ENCODE measurements at regions not wholly inside any gene's neighbourhood (a gene's known extent, or its start where the extent isn't known, plus 50 kb on each side); places are given as distances from the start of the nearest gene placed in this dataset.
"Not testable (repeated sequence)": the region's sequence is repeated elsewhere in the genome, so short reads cannot be mapped to it uniquely, and the experiment has no call there.

DNA sequence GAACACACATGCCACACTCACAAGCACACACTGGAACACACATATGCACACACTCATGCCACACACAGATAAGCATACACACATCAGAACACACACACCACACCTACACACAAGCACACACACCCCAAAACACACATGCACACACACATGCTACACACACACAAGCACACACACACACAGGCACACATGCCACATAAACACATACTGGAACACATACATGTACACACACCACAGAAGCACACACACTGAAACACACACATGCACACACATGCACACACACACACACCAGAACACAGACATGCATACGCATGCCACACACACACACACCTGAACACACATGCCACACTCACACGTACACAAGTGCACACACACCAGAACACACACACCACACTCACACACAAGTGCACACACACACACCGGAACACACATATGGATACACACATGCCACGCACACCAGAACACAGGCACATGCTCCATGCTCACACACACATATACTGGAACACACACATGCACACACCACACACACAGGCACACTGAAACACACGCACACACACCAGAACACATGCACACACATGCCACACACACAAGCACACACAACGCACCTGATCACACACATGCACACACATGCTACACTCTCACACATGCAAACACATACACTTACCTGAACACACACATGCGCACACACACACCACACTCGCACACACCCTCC is 78.0 kb upstream of the IRX4 start:
- H3K9me3 ChIP-seq = no peaks in the 10 kb centered on the region
- intact Hi-C loops (cut with DNase I) = no loop called here
- no peak overlapping the region for H3K4me3 ChIP-seq
- H3K36me3 ChIP-seq = no peaks in the 10 kb centered on the region
- DNase-seq (no peak), ATAC-seq (no peak)
- H3K27ac ChIP-seq = no peak overlapping the region
- TF ChIP-seq, protein P1, sequence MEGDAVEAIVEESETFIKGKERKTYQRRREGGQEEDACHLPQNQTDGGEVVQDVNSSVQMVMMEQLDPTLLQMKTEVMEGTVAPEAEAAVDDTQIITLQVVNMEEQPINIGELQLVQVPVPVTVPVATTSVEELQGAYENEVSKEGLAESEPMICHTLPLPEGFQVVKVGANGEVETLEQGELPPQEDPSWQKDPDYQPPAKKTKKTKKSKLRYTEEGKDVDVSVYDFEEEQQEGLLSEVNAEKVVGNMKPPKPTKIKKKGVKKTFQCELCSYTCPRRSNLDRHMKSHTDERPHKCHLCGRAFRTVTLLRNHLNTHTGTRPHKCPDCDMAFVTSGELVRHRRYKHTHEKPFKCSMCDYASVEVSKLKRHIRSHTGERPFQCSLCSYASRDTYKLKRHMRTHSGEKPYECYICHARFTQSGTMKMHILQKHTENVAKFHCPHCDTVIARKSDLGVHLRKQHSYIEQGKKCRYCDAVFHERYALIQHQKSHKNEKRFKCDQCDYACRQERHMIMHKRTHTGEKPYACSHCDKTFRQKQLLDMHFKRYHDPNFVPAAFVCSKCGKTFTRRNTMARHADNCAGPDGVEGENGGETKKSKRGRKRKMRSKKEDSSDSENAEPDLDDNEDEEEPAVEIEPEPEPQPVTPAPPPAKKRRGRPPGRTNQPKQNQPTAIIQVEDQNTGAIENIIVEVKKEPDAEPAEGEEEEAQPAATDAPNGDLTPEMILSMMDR (IDR thresholded peaks at IDR 0.05) = no peak
- no peaks in the 10 kb centered on the region for H3K27me3 ChIP-seq (ENCODE audit: low read depth)
- no peaks in the 10 kb centered on the region for H3K4me1 ChIP-seq

DNA sequence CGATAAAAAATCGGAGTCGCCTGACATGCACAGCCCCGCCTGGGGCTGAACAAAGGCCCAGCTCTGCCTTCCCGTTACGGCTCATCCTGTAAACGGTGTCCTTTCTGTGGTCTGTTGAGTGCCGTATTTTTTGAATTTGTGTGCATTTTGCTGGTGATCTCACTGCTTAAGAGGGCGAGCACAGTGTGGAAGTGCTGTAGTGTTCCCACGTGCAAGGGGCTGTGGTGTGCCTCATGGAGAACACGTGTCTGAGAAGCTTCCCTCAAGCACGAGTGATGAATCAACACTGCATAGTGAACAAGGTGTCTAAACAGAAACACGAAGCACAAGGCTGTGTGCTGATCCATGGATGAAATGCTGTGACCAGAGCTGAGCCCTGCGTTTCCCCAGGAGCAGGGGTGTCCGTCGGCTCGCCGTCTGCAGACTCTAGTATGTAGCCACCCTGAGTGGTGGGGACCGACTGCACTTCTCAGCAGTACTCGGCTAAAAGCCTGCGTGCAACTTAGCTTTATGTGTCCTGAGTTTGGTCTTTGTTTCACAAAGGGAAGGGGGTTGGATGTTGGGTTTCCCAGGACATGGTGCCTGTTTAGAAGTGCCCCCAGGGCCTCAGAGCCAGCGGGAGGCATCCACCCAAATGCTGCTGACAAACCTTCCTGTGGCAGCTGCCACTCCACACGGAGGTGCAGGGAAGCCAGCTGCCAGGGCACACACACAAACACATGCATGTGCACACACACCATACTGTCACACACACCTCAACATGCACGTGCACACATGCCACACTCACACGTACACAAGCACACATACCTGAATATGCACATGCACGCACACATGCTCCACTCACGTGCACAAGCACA is 77.2 kb upstream of the IRX4 start:
- H3K9me3 ChIP-seq = no peaks in the 10 kb centered on the region
- no peaks in the 10 kb centered on the region for H3K36me3 ChIP-seq
- no peak overlapping the region for H3K4me3 ChIP-seq
- no peak for ATAC-seq
- H3K27ac ChIP-seq = no peak overlapping the region
- H3K4me1 ChIP-seq = no peaks in the 10 kb centered on the region
- intact Hi-C loops (cut with DNase I) = no loop called here
- no peaks in the 10 kb centered on the region for H3K27me3 ChIP-seq (ENCODE audit: low read depth)
- TF ChIP-seq, protein P1 (IDR thresholded peaks at IDR 0.05) = no peak
- DNase-seq = no peak

- ATAC-seq = no peak
Observed at GRCh38 chr5:1959231-1959630, 76.5 kb upstream of the IRX4 start.

DNA sequence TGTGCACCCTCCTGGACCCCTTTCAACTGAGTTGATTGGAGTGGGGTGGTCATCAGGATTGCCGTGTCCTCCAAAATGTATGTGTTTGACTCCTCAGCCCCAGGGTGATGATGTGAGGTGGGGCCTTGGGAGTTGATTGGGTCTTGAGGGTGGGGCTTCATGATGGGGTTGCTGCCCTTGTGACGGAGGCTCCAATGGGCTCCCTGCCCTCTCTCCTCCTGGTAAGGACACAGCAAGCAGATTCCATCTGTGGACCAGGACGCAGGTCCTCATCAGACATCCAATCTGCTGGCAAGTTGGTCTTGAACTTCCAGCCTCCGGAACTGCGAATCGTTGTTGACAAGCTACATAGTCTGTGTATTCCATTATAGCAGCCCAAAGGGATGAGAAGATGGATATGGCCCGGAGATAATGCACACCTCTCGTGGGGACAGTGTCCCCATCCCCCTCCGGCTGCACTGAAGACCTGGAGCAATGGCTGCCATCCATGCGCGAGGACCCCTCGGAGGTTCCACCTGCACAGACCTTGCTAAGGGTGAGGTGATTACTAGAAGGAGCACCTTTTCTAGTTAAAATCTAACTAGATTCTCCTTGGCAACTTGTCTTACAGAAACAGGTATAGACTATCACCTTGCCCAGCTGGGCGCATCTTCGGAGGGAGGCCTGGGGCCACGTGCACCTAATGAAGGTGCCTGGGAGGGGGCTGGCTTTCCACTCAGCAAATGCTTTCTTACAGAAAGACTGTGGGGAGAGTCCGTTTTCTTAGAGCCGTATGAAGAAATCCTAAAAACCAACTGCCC is 75.7 kb upstream of the IRX4 start:
- intact Hi-C loops (cut with DNase I) = no loop called here
- H3K4me3 ChIP-seq = no peak overlapping the region
- no peak for DNase-seq
- no peak for ATAC-seq
- H3K9me3 ChIP-seq = no peaks in the 10 kb centered on the region
- TF ChIP-seq, protein P1 (IDR thresholded peaks at IDR 0.05) = no peak
- no peaks in the 10 kb centered on the region for H3K27me3 ChIP-seq (ENCODE audit: low read depth)
- H3K36me3 ChIP-seq = no peaks in the 10 kb centered on the region
- no peak overlapping the region for H3K27ac ChIP-seq
- no peaks in the 10 kb centered on the region for H3K4me1 ChIP-seq

More at GRCh38 chr5:1959231-1959630, 76.5 kb upstream of the IRX4 start:
- H3K36me3 ChIP-seq = no peaks in the 10 kb centered on the region
- no peaks in the 10 kb centered on the region for H3K27me3 ChIP-seq (ENCODE audit: low read depth)
- TF ChIP-seq, protein P1 (IDR thresholded peaks at IDR 0.05) = no peak
- H3K27ac ChIP-seq = no peak overlapping the region
- no peak overlapping the region for H3K4me3 ChIP-seq
- no peak for DNase-seq
- intact Hi-C loops (cut with DNase I) = no loop called here
- H3K9me3 ChIP-seq = no peaks in the 10 kb centered on the region
- no peaks in the 10 kb centered on the region for H3K4me1 ChIP-seq

DNA sequence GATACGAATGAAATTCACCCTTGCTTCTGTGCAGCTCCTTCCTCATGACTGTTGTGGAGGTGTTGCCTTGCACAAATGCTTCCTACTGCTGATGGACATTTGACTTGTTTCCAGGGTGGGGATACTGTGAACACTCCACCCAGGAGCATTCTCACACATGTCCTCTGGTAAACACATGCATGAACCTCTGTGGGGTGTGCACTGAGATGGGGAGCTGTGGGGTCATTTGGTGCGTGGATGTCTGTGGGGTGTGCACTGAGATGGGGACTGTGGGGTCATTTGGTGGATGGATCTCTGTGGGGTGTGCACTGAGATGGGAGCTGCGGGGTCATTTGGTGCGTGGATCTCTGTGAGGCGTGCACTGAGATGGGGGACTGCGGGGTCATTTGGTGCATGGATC is 72.9 kb upstream of the IRX4 start:
- no peaks in the 10 kb centered on the region for H3K36me3 ChIP-seq
- DNase-seq (no peak), ATAC-seq (no peak)
- intact Hi-C loops (cut with DNase I) = no loop called here
- H3K27ac ChIP-seq = no peak overlapping the region
- TF ChIP-seq, protein P1 (IDR thresholded peaks at IDR 0.05) = no peak
- peaks cover 5% of the 10 kb centered on the region for H3K27me3 ChIP-seq (ENCODE audit: low read depth)
- H3K4me3 ChIP-seq = no peak overlapping the region
- H3K4me1 ChIP-seq = no peaks in the 10 kb centered on the region
- H3K9me3 ChIP-seq = no peaks in the 10 kb centered on the region

GRCh38 chr5:1953710-1954109 is 71.0 kb upstream of the IRX4 start:
- intact Hi-C loops (cut with DNase I); ATAC-seq: not testable (repeated sequence)

More at GRCh38 chr5:1953710-1954109, 71.0 kb upstream of the IRX4 start:
- not testable (repeated sequence) for H3K27ac ChIP-seq, H3K36me3 ChIP-seq, H3K4me1 ChIP-seq, H3K9me3 ChIP-seq, H3K4me3 ChIP-seq, DNase-seq
- H3K27me3 ChIP-seq (ENCODE audit: low read depth) = peaks cover 19% of the 10 kb centered on the region

All from lower lobe of right lung (tissue), 2 donors.